ENCODE measurements at regions not wholly inside any gene's neighbourhood (a gene's known extent, or its start where the extent isn't known, plus 50 kb on each side); places are given as distances from the start of the nearest gene placed in this dataset.

DNA sequence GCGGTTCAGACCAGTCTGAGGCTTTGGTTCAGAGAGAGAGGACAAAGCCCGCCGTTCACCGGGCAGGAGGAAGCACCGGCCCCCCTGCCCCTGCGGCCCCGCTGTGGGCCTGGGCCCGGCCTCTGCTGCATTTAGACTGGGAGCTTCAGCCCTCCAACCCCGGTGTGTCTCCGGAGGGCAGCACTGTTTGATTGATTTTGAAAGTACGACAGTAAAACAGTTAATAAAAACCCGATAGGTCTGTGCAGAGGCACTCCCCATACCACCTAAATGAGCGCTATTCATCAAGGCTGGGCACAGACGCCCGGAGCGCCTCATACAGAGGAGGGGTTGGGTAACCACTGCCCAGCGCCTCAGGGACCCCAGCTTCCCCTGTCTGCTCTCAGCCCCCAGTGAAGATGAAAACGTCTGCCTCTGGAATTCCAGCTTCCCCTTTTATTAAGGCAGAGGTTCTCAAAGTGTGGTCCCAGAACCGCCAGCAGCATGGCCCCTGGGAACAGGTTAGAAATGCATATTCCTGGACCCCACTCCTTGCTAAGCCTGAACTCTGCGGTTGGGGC is 256.7 kb upstream of the TLE3 start:
- TF ChIP-seq, protein P1, sequence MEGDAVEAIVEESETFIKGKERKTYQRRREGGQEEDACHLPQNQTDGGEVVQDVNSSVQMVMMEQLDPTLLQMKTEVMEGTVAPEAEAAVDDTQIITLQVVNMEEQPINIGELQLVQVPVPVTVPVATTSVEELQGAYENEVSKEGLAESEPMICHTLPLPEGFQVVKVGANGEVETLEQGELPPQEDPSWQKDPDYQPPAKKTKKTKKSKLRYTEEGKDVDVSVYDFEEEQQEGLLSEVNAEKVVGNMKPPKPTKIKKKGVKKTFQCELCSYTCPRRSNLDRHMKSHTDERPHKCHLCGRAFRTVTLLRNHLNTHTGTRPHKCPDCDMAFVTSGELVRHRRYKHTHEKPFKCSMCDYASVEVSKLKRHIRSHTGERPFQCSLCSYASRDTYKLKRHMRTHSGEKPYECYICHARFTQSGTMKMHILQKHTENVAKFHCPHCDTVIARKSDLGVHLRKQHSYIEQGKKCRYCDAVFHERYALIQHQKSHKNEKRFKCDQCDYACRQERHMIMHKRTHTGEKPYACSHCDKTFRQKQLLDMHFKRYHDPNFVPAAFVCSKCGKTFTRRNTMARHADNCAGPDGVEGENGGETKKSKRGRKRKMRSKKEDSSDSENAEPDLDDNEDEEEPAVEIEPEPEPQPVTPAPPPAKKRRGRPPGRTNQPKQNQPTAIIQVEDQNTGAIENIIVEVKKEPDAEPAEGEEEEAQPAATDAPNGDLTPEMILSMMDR (IDR thresholded peaks at IDR 0.05; ENCODE audit: insufficient read depth, low read length, poor library complexity, severe bottlenecking): no peak
- no peak overlapping the region for H3K4me3 ChIP-seq (ENCODE audit: low read depth, low read length)
- no peaks in the 10 kb centered on the region for H3K36me3 ChIP-seq (ENCODE audit: control insufficient read depth, insufficient read depth, low read length)
- no peak for DNase-seq (ENCODE audit: low read depth)
- peaks cover 40% of the 10 kb centered on the region for H3K27me3 ChIP-seq (ENCODE audit: control insufficient read depth, insufficient read depth, low read length)

DNA sequence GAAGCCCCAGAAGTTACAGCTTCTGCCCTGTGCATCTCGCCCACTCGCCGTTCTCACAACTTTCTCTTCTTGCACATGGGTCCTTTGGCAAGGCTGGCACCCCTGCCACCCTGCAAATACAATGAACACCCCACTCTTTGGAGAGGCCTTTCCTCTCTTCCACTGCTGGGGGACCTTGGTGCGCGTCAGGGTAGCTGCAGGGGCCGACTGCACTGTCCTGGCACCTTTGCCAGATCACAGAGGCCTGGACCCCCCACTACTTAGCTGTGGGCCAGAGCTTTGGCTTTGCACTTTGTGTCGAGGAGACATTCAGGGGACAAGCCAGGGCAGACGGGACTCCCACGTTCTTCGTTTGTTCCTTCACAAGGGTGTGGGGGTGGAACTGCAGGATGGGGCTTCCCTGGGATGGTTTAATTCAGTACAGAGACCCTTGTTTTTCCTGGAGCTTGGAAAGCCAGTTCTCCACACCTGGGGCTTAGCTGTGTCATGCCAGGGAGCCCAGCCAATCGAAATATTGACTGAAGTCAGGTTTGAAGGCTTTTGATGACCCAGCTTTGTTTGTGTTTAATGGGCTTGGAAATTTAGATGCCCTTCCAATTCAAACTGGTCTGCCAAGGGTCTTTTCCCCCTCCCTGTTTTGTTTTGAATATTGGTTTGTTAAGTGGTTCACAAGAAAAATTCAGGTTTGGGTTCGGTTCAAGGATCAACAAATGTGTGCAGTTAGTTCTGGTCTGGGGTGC is 256.1 kb upstream of the TLE3 start:
- peaks cover 46% of the 10 kb centered on the region for H3K27me3 ChIP-seq (ENCODE audit: control insufficient read depth, insufficient read depth, low read length)

DNA sequence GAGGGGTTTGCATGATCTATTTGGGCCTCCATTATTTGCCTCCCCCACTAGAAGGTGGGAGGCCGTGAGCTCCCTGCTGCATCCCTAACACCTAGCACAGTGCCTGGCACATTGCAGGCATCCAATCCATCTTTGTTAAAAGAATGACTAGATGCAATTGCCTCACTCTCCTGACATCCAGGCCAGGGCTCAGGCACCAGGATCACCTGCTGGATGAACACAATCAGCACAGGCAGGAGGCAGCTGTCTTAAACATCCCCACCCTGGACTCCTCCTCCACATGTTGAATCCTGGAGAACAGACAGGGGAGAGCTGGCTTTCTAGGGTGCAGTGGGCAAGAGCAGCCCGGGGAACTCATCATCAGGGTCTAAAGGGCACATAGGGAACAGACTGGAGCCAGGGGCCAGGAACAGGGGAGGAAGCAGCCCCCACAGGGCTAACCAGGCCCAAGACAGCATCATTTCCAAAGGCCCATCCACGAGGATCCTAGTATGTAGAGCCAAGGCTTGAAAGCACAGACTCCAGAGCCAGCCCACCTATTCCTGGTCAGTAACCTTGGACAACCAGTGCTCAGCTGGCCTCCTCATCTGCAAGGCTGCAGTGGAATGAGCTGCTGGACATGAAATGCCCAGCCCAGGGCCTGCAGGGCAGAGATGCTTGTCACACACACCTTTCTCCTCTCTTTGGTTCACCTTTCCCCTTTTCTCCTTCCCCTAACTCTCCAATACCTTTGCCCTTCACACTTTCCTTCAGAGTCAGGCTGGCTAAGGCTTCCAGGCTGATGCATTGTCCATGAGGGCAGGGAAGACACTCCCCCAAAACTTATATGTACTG is 254.4 kb upstream of the TLE3 start:
- TF ChIP-seq, protein P1 (IDR thresholded peaks at IDR 0.05; ENCODE audit: insufficient read depth, low read length, poor library complexity, severe bottlenecking): no peak
- Histone ChIP-seq H3K4me3 (ENCODE audit: low read depth, low read length) (no peak overlapping the region), H3K27me3 (ENCODE audit: control insufficient read depth, insufficient read depth, low read length) (peaks cover 48% of the 10 kb centered on the region), H3K36me3 (ENCODE audit: control insufficient read depth, insufficient read depth, low read length) (no peaks in the 10 kb centered on the region)
- no peak for DNase-seq (ENCODE audit: low read depth)

More for the DNA sequence above, 256.1 kb upstream of the TLE3 start:
- TF ChIP-seq, protein P1 (IDR thresholded peaks at IDR 0.05; ENCODE audit: insufficient read depth, low read length, poor library complexity, severe bottlenecking): no peak
- no peaks in the 10 kb centered on the region for H3K36me3 ChIP-seq (ENCODE audit: control insufficient read depth, insufficient read depth, low read length)
- DNase-seq (ENCODE audit: low read depth): no peak
- H3K4me3 ChIP-seq (ENCODE audit: low read depth, low read length): no peak overlapping the region

DNA sequence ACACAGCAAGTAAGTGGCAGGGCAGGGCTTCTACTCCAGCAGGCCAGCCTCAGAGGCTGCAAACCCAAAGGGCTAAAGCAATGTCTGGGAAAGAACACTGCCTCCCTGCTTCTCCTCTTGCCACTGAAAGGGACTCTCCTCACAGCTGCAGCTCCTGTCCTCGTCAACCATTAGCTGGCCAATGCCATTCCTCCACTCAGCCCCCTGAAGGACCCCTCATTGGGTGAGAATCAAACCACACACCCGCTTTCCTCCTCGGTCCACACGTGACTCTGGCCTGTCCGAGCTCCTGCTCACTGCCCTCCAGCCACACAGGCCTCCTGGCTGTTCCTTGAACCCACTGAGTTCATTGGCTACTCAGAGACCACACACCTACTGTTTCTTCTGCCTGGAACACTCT is 253.7 kb upstream of the TLE3 start:
- Histone ChIP-seq H3K4me3 (ENCODE audit: low read depth, low read length) (no peak overlapping the region), H3K27me3 (ENCODE audit: control insufficient read depth, insufficient read depth, low read length) (peaks cover 48% of the 10 kb centered on the region), H3K36me3 (ENCODE audit: control insufficient read depth, insufficient read depth, low read length) (no peaks in the 10 kb centered on the region)
- TF ChIP-seq, protein P1 (IDR thresholded peaks at IDR 0.05; ENCODE audit: insufficient read depth, low read length, poor library complexity, severe bottlenecking): no peak
- DNase-seq (ENCODE audit: low read depth): no peak

DNA sequence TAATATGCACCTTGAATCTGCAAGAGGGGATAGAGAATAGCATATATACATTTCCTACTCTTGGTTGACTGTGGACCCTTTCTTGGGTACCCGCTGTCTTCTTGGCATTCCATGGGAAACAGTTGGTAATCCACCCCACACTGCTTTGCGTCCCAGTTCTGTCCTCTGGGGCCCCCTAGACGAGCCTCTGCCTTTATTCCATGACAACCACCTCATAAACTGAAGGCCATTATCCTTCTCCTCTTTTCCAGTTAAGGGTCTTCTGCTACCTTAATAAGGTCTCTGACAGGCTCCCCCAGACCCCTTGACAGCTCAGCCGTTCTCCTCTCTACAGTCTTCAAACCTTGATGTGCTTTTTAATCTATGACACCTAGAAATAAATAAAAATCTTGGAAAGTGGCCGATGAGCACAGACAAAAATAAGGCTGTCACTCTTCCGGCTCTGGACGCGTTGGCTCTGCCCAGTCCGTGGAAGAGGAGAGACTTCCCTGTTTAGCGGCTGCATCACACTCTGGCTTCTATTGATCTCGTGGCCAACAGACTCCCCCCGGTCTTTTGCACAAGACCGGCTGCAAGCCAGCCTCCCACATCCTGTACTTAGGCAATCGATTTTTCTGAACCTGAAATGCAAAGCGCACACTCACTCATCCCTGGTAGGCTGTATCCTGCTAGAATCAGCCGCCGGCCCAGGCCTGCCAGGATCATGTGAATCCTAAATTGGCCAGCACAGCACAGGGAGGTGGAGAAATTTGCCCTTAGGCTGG is 251.0 kb upstream of the TLE3 start:
- TF ChIP-seq, protein P1 (IDR thresholded peaks at IDR 0.05; ENCODE audit: insufficient read depth, low read length, poor library complexity, severe bottlenecking): no peak
- no peak for DNase-seq (ENCODE audit: low read depth)
- Histone ChIP-seq H3K36me3 (ENCODE audit: control insufficient read depth, insufficient read depth, low read length) (no peaks in the 10 kb centered on the region), H3K27me3 (ENCODE audit: control insufficient read depth, insufficient read depth, low read length) (peaks cover 23% of the 10 kb centered on the region), H3K4me3 (ENCODE audit: low read depth, low read length) (no peak overlapping the region)
